Loucy (cell line): ENCODE measurements at regions not wholly inside any gene's neighbourhood (a gene's known extent, or its start where the extent isn't known, plus 50 kb on each side); places are given as distances from the start of the nearest gene placed in this dataset.

Experiments used
- H2AFZ ChIP-seq: fragments of 200-600 bp; sonication (generic); 2 replicates; pipeline ENCODE4 v1.6.0; 2016; ENCODE audit warnings: antibody characterized with exemption, mild to moderate bottlenecking, low read length, moderate library complexity
- H3F3A ChIP-seq: fragments of 200-600 bp; 2 replicates; pipeline ENCODE4 v1.6.0; 2016; ENCODE audit warnings: antibody characterized with exemption, low read depth, mild to moderate bottlenecking
- H3K27me3 ChIP-seq: fragments of 200-600 bp; sonication (generic); 2 replicates; pipeline ENCODE4 v1.6.1; 2014; ENCODE audit warnings: low read length, mild to moderate bottlenecking; ENCODE audit not compliant: insufficient read depth, poor library complexity, severe bottlenecking
- H3K36me3 ChIP-seq: fragments of 200-600 bp; sonication (generic); 2 replicates; pipeline ENCODE4 v1.6.1; 2016; ENCODE audit warnings: low read length; ENCODE audit not compliant: insufficient read depth
- H3K4me1 ChIP-seq: fragments of 200-600 bp; sonication (generic); 2 replicates; pipeline ENCODE4 v1.5.1; 2014; ENCODE audit warnings: low read length, mild to moderate bottlenecking; ENCODE audit not compliant: insufficient read depth, poor library complexity, severe bottlenecking
- H3K4me2 ChIP-seq: fragments of 200-600 bp; sonication (generic); 2 replicates; pipeline ENCODE4 v1.6.0; 2014; ENCODE audit warnings: antibody characterized with exemption, low read length, low read depth, mild to moderate bottlenecking; ENCODE audit not compliant: poor library complexity, severe bottlenecking
- H3K4me3 ChIP-seq: fragments of 200-600 bp; sonication (generic); 2 replicates; pipeline ENCODE4 v1.5.1; 2014; ENCODE audit warnings: low read length, mild to moderate bottlenecking, mixed read lengths; ENCODE audit not compliant: poor library complexity, severe bottlenecking
- H3K79me2 ChIP-seq: fragments of 200-600 bp; sonication (generic); 2 replicates; pipeline ENCODE4 v1.6.1; 2014; ENCODE audit warnings: low read length; ENCODE audit not compliant: insufficient read depth
- H3K9ac ChIP-seq: fragments of 200-600 bp; sonication (generic); 2 replicates; pipeline ENCODE4 v1.6.0; 2014; ENCODE audit warnings: mild to moderate bottlenecking, low read depth, low read length, moderate library complexity; ENCODE audit not compliant: poor library complexity, severe bottlenecking
- H3K9me2 ChIP-seq: fragments of 200-600 bp; sonication (generic); replicated peaks from 2 replicates; pipeline ENCODE4 v1.6.1; 2016; ENCODE audit warnings: low read depth, low read length, mixed read lengths
- H3K9me3 ChIP-seq: fragments of 200-600 bp; sonication (generic); 2 replicates; pipeline ENCODE4 v1.6.1; 2014; ENCODE audit warnings: mild to moderate bottlenecking, antibody characterized with exemption, low read length, low read depth; ENCODE audit not compliant: insufficient read depth
- H4K20me1 ChIP-seq: fragments of 200-600 bp; sonication (generic); 2 replicates; pipeline ENCODE4 v1.6.0; 2014; ENCODE audit warnings: antibody characterized with exemption, low read length, mild to moderate bottlenecking; ENCODE audit not compliant: insufficient read depth, poor library complexity, severe bottlenecking
- CTCF ChIP-seq: fragments of 200-600 bp; sonication (generic); conservative IDR thresholded peaks from 2 replicates; pipeline ENCODE4 v1.5.1; 2014; ENCODE audit warnings: mild to moderate bottlenecking, antibody characterized with exemption, low read length
- EZH2phosphoT487 ChIP-seq: fragments of 200-600 bp; IDR thresholded peaks from 2 replicates; pipeline ENCODE4 v1.6.1; 2018; ENCODE audit warnings: antibody characterized with exemption, mild to moderate bottlenecking, moderate library complexity, borderline replicate concordance

GRCh38 chrX:11932423-11932822 lies 174.4 kb downstream of the MSL3 start:
- no peak overlapping the region for H3K4me2 ChIP-seq
- H3K9ac ChIP-seq, result no peak overlapping the region
- no peaks in the 10 kb centered on the region for H3K9me2 ChIP-seq
- no peak overlapping the region for H2AFZ ChIP-seq
- no peaks in the 10 kb centered on the region for H3K36me3 ChIP-seq
- TF ChIP-seq CTCF (no peak), EZH2phosphoT487 (no peak)
- H3F3A ChIP-seq, result no peaks in the 10 kb centered on the region
- no peaks in the 10 kb centered on the region for H3K4me1 ChIP-seq
- H3K79me2 ChIP-seq, result no peaks in the 10 kb centered on the region
- H4K20me1 ChIP-seq, result no peaks in the 10 kb centered on the region
- no peaks in the 10 kb centered on the region for H3K9me3 ChIP-seq
- H3K4me3 ChIP-seq, result no peak overlapping the region
- H3K27me3 ChIP-seq, result no peaks in the 10 kb centered on the region

GRCh38 chrX:11934089-11934488 lies 176.1 kb downstream of the MSL3 start:
- Histone ChIP-seq H3K9ac (no peak overlapping the region), H3F3A (no peaks in the 10 kb centered on the region), H3K4me1 (no peaks in the 10 kb centered on the region), H3K79me2 (no peaks in the 10 kb centered on the region), H3K36me3 (no peaks in the 10 kb centered on the region), H2AFZ (no peak overlapping the region), H3K9me3 (no peaks in the 10 kb centered on the region), H3K9me2 (no peaks in the 10 kb centered on the region), H3K4me2 (no peak overlapping the region), H4K20me1 (no peaks in the 10 kb centered on the region), H3K4me3 (no peak overlapping the region), H3K27me3 (no peaks in the 10 kb centered on the region)
- no peak for TF ChIP-seq EZH2phosphoT487
- no peak for TF ChIP-seq CTCF

- no peaks in the 10 kb centered on the region for H4K20me1 ChIP-seq
- no peaks in the 10 kb centered on the region for H3K9me3 ChIP-seq
- no peak for TF ChIP-seq EZH2phosphoT487
- no peak for TF ChIP-seq CTCF
- no peak overlapping the region for H3K9ac ChIP-seq
- no peak overlapping the region for H2AFZ ChIP-seq
- no peak overlapping the region for H3K4me3 ChIP-seq
- no peaks in the 10 kb centered on the region for H3F3A ChIP-seq
- H3K9me2 ChIP-seq, result no peaks in the 10 kb centered on the region
- no peaks in the 10 kb centered on the region for H3K79me2 ChIP-seq
- no peaks in the 10 kb centered on the region for H3K4me1 ChIP-seq
- no peaks in the 10 kb centered on the region for H3K27me3 ChIP-seq
- H3K4me2 ChIP-seq, result no peak overlapping the region
- H3K36me3 ChIP-seq, result no peaks in the 10 kb centered on the region
These were observed 183.5 kb downstream of the MSL3 start for GRCh38 chrX:11941571-11941970.
